HUES6 (cell line): ENCODE measurements at regions not wholly inside any gene's neighbourhood (a gene's known extent, or its start where the extent isn't known, plus 50 kb on each side); places are given as distances from the start of the nearest gene placed in this dataset.
"Not testable (repeated sequence)": the region's sequence is repeated elsewhere in the genome, so short reads cannot be mapped to it uniquely, and the experiment has no call there.

Experiments
- H3K27ac ChIP-seq: 2 replicates; pipeline ENCODE4 v1.7.0; 2013; ENCODE audit warnings: low read depth, mild to moderate bottlenecking, low read length, inconsistent platforms
- H3K27me3 ChIP-seq: 2 replicates; pipeline ENCODE4 v1.6.1; 2013; ENCODE audit warnings: low read length; ENCODE audit not compliant: control insufficient read depth, insufficient read depth
- H3K36me3 ChIP-seq: 2 replicates; pipeline ENCODE4 v1.6.1; 2013; ENCODE audit warnings: low read length; ENCODE audit not compliant: control insufficient read depth, insufficient read depth
- H3K4me1 ChIP-seq: 2 replicates; pipeline ENCODE4 v1.6.1; 2013; ENCODE audit warnings: low read length; ENCODE audit not compliant: control insufficient read depth, insufficient read depth
- H3K4me3 ChIP-seq: 2 replicates; pipeline ENCODE4 v1.5.1; 2013; ENCODE audit warnings: low read depth, low read length
- H3K9ac ChIP-seq: one replicate; pipeline ENCODE4 v1.6.1; 2013; ENCODE audit warnings: mild to moderate bottlenecking, low read length
- H3K9me3 ChIP-seq: 2 replicates; pipeline ENCODE4 v1.6.1; 2013; ENCODE audit warnings: low read depth, low read length; ENCODE audit not compliant: control insufficient read depth, insufficient read depth

- H3K4me1 ChIP-seq, H3K36me3 ChIP-seq, H3K27me3 ChIP-seq, H3K27ac ChIP-seq, H3K9ac ChIP-seq, H3K4me3 ChIP-seq: not testable (repeated sequence)
- H3K9me3 ChIP-seq: peaks cover 50% of the 10 kb centered on the region; the same call in 1 of the 2 replicates
These were observed 297.9 kb downstream of the GOLGA6L6 start for GRCh38 chr15:20243486-20244240.

DNA sequence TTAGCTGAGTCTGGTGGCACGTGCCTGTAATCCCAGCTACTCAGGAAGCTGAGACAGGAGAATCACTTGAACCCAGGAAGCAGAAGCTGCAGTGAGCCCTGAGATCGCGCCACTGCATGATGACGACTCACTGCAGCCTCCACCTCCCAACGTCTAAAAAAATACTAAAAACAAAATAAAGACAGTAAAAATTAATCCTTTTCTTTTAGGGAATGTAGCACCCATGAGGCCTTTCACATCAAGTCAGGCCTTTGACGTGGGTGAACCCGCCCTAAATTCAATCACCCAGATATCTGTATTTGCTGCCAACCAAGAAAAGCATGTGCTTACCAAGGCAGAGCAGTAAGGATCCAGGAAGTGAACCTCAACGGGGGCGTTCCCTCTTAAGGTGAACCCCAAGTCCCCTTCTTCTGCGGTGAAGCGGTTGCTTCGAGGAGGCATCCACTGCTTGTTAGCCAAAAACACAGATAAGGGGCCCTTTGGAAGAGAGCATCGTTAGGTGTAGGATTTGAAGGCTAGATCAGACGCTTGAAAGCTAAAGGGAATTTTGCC, 301.2 kb downstream of the GOLGA6L6 start:
- not testable (repeated sequence) for H3K4me3 ChIP-seq, H3K36me3 ChIP-seq, H3K27me3 ChIP-seq, H3K9ac ChIP-seq, H3K4me1 ChIP-seq, H3K27ac ChIP-seq
- H3K9me3 ChIP-seq: peaks cover 44% of the 10 kb centered on the region; the same call in 1 of the 2 replicates

DNA sequence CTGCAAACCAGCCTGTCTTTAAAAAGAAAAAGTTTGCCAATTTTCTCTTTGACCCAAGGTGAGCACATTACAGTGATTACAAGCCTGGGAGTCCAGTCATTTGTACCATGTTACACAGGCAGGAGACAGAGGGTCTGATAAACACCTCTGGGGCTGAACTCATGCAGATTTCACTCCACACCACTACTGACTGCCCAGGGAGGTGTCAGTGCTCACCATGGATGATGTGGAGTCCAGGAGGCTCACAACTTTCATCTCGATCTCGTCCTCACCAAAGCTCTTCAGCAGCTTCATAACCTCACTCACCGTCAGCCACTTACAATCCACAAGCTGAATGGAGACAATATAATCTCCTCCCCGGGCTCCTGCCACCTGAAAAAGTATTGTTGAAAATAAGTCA, 302.4 kb downstream of the GOLGA6L6 start:
- peaks cover 41% of the 10 kb centered on the region; the same call in 1 of the 2 replicates for H3K9me3 ChIP-seq
- not testable (repeated sequence) for H3K9ac ChIP-seq, H3K4me3 ChIP-seq, H3K4me1 ChIP-seq, H3K27me3 ChIP-seq, H3K27ac ChIP-seq, H3K36me3 ChIP-seq

- not testable (repeated sequence) for H3K9ac ChIP-seq, H3K27ac ChIP-seq, H3K4me1 ChIP-seq, H3K4me3 ChIP-seq, H3K36me3 ChIP-seq, H3K27me3 ChIP-seq
- peaks cover 42% of the 10 kb centered on the region; the same call in 1 of the 2 replicates for H3K9me3 ChIP-seq
These were observed 304.2 kb downstream of the GOLGA6L6 start for GRCh38 chr15:20237256-20238020.

GRCh38 chr15:20235728-20236127, 305.9 kb downstream of the GOLGA6L6 start:
- H3K9me3 ChIP-seq: peaks cover 46% of the 10 kb centered on the region; the same call in 1 of the 2 replicates
- H3K4me1 ChIP-seq, H3K36me3 ChIP-seq: not testable (repeated sequence)

DNA sequence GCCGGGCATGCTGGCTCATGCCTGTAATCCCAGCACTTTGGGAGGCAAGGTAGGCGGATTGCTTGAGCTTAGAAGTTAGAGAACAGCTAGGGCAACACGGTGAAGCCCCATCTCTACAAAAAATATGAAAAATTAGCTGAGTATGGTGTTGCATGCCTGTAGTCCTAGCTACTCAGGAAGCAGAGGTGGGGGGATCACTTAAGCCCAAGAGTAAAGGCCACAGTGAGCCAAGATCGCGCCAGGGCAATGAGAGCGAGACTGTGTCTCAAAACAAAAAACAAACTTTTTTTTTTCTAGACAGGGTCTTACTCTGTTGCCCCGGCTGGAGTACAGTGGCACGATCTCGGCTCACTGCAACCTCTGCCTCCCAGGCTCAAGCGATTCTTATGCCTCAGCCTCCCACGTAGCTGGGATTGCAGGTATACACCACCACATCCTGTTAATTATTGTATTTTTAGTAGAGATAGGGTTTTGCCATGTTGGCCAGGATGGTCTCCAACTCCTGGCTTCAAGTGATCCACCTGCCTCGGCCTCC, 307.5 kb downstream of the GOLGA6L6 start:
- peaks cover 41% of the 10 kb centered on the region; the same call in 1 of the 2 replicates for H3K9me3 ChIP-seq
- H3K9ac ChIP-seq, H3K27me3 ChIP-seq, H3K27ac ChIP-seq, H3K36me3 ChIP-seq, H3K4me1 ChIP-seq, H3K4me3 ChIP-seq: not testable (repeated sequence)

More at GRCh38 chr15:20235728-20236127, 305.9 kb downstream of the GOLGA6L6 start:
- H3K4me3 ChIP-seq, H3K27me3 ChIP-seq, H3K27ac ChIP-seq, H3K9ac ChIP-seq: not testable (repeated sequence)

- H3K9ac ChIP-seq, H3K27ac ChIP-seq, H3K4me3 ChIP-seq, H3K27me3 ChIP-seq, H3K4me1 ChIP-seq, H3K36me3 ChIP-seq: not testable (repeated sequence)
- peaks cover 37% of the 10 kb centered on the region; the same call in 1 of the 2 replicates for H3K9me3 ChIP-seq
These were observed 309.1 kb downstream of the GOLGA6L6 start for GRCh38 chr15:20232457-20232856.

DNA sequence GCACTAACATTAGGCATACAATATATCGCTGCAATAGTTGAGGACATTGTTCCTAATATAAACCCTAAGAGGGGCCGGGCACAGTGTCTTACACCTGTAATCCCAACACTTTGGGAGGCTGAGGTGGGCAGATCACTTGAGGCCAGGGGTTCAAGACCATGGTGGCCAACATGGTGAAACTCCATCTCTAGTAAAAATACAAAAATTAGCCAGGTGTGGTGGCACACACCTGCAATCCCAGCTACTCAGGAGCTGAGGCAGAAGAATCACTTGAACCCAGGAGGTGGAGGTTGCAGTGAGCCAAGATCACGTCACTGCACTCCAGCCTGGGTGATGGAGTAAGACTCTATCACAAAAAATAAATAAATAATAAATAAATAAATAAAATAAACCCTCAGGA, 310.9 kb downstream of the GOLGA6L6 start:
- not testable (repeated sequence) for H3K4me3 ChIP-seq, H3K27ac ChIP-seq, H3K4me1 ChIP-seq, H3K9ac ChIP-seq, H3K36me3 ChIP-seq, H3K27me3 ChIP-seq
- H3K9me3 ChIP-seq: peaks cover 30% of the 10 kb centered on the region; the same call in 1 of the 2 replicates

- H3K4me1 ChIP-seq, H3K36me3 ChIP-seq, H3K27ac ChIP-seq, H3K9ac ChIP-seq, H3K27me3 ChIP-seq, H3K4me3 ChIP-seq: not testable (repeated sequence)
- peaks cover 29% of the 10 kb centered on the region; the same call in 1 of the 2 replicates for H3K9me3 ChIP-seq
These were observed 312.8 kb downstream of the GOLGA6L6 start for GRCh38 chr15:20228791-20229190.

GRCh38 chr15:20227119-20227853, 314.3 kb downstream of the GOLGA6L6 start:
- H3K27me3 ChIP-seq, H3K4me3 ChIP-seq, H3K36me3 ChIP-seq, H3K4me1 ChIP-seq, H3K27ac ChIP-seq, H3K9ac ChIP-seq: not testable (repeated sequence)
- H3K9me3 ChIP-seq: peaks cover 26% of the 10 kb centered on the region; the same call in 1 of the 2 replicates
